CD4-positive, alpha-beta T cell treated with Interleukin-1 beta for 1 hour (primary cell): ENCODE measurements at regions not wholly inside any gene's neighbourhood (a gene's known extent, or its start where the extent isn't known, plus 50 kb on each side); places are given as distances from the start of the nearest gene placed in this dataset.
"Not testable (repeated sequence)": the region's sequence is repeated elsewhere in the genome, so short reads cannot be mapped to it uniquely, and the experiment has no call there.

Source experiments
- DNase-seq, 2 donors: peaks; one replicate each; pipeline ENCODE4 v3.0.0-alpha.2; 2020 to 2022

DNA sequence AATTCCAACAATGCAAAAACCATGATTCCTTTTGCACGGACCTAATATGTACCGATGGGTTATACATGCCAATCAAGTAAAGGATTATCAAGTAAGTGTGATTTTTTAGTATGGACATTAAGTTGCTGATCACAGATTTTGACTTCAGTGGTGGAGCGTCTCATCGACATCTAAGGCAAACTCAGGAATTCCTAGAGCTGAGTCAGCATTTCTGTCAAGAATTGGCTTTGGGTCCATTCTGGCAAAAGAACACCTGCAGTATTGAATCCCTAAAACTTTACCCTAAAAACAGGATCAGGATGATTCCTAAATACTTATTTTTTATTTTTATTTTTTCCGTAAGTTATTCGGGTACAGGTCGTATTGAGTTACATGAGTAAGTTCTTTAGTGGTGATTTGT lies 83.6 kb downstream of the HPGD start:
- no peak for DNase-seq

DNA sequence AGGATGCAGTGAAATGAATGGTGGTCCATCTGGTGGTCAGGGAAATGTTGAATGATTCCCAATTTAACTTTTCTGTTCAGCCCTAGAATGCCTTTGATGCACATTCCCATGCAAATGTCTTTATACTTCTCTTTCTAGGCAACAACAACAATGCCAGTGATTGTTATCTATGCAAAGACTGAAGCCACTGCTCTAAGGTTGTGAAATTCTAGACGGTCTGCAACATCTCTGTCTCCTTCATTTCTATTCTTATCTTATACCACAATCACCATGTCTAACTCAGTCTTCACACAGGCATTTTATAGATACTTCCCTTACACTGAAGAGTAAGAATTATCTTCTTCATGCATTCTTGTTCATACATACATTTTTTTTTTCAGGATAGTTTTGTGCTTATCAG lies 84.5 kb downstream of the HPGD start:
- DNase-seq: no peak

DNA sequence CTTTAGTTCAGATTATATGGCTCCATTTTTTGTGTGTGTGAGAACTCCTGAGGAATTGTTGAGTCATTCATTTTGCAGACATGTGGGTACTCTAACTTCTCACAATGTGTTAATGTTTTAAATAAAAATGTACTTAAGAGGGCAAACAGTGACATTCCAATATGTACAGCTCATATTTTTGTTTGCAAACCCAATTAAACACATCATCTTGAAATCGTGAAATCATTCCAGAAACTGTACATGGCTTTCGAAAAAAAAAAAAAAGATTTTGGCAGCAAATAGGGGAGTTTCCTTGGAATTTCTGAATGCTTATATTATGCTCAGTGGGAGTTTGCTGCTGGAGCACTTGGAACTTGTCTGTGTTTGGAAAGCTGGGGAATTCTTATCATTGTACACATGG lies 85.0 kb downstream of the HPGD start:
- DNase-seq: no peak

DNA sequence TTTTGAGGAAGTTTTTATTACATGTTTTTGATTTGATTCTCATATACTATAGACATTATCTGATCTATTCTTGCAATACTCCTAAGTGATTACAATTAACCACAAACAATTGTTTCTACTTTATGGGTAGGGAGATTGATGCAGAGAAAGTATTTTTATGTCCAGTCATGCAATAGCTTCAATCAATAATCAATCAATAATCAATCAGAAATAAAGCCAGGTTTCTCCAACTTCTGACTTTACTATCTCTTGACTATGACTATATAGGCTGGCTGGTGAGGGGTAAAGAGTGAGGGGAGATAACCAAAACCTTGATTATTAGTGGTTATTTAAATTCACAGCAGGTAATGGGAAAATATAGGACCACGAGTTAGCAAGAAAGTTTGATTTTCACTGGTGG lies 85.9 kb downstream of the HPGD start:
- DNase-seq: no peak

DNA sequence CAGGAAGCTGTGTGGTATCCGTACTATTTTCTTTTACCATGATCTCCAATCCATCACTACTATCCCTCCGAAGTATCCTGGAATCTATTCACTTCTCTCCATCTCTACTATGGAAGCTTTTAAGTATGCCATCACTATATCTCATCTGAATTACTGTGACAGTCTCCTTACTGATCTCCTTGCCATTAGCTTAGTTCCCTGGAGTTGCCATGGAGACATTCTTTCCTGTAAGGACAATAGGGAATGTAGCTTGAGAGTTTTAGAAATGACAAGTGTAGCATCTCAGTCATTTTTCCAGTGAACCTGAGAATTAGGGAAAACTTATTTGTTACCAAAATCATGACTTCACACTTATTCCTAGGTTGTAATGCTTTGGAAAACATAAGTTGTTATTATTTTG lies 86.3 kb downstream of the HPGD start:
- no peak for DNase-seq

DNA sequence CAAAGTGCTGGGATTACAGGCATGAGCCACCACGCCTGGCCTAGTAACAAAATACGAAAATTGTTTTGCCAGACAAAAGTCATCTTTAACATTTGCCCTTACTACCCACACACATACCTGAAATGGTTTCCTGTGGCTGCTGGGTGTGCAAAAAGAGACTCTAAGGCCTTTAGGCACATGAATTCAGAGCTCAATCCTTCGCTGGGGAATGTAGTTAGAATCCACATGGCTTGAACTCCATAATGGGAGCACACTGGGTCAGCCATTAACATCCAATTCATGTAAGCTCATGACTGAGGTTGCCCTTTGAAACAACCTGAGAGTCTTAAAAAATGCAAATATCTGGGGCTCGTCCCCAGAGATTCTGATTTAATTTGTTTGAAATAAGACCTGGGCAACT lies 87.8 kb downstream of the HPGD start:
- no peak for DNase-seq

DNA sequence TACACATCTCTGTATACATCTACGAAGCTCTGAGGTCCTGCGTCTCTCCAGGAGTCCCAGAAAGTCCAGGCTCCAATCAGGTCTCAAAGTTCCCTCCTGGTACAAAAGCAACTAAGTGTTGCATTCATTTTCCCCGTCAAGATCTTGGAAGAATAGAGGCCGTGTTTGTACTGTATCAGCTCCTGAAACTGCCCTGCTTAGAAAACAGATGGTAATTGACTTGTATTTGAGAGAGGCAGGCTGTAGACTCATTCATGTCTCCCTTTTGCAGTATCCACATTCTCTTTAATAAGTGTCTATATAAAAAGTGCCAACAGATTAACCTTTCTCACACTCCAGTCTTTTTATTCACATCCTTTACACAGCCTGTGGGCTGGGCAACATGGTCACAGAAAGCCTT lies 91.7 kb downstream of the HPGD start:
- DNase-seq: no peak

DNA sequence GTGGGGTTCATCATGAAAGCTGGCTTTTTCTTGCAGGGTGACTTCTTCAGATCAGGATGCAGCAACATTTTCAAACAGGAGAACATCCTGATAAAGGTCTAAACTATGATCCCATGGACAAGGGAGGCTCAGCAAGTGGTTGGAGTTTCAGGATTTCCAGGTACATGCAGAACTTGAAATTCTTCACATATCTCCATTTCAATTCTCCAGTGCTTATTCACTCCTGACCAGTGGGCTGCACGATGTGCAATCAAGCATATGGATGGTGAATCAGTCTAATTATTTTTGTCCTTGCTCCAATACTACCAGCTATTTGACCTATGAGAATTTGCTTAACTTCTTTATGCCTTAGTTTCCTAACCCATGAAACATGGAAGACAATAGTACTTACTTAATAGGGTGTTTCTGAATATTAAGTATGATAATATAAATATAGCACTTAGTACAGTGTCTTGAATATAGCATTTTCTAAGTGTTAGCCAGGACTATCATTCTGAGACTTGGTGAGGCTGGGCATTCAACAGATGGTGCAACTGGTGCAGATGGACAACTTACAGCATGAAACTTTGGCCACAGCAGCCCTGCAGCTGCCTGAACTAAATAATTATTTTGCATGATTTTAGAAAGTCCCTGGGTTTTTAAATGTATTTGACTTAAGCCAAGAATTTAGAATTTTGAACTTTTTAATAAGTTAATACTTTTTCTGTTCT lies 92.4 kb downstream of the HPGD start:
- DNase-seq: no peak

DNA sequence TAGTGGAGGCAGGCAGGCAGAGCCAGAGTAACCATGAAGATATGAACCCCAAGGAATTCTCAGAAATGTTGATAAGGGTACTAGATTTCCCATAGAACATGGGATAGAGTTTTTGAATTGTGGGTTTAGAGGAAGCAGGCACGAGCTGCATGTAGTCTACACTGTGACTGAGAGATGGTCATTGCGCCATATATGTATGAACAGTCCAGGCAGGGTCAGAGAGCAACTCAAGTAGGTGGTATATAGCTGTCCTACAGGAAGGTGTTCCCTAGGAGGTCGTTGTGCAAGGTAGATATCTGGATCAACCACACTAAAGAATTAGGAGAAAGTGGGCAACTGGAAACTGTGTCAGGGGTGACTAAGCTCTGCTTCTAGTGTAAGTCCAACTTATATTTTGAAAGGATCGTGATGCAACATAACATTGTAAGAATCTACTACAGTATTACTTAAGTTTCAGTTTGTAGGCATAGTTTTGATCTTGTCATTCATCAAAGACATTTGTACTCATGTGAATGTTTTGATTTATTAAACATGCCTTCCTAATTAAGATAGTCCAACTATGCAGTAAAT lies 94.6 kb downstream of the HPGD start:
- no peak for DNase-seq

DNA sequence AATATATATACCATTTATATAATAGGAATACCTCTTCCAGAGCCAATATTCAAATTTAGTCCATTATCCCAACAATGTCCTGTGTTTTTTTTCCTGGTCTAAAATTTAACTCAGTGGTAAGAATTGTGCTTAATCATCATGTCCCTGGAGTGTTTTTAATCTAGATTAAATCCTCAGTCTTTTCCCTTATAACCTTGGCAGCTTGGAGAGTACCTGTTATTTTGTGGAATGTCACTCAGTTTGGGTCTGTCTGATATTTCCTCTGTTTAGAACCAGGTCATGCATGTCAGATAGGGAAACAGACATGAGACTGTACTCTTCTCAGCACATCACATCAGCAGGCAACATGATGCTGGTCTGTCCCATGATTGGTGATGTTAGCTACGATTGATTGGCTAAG lies 96.6 kb downstream of the HPGD start:
- no peak for DNase-seq

DNA sequence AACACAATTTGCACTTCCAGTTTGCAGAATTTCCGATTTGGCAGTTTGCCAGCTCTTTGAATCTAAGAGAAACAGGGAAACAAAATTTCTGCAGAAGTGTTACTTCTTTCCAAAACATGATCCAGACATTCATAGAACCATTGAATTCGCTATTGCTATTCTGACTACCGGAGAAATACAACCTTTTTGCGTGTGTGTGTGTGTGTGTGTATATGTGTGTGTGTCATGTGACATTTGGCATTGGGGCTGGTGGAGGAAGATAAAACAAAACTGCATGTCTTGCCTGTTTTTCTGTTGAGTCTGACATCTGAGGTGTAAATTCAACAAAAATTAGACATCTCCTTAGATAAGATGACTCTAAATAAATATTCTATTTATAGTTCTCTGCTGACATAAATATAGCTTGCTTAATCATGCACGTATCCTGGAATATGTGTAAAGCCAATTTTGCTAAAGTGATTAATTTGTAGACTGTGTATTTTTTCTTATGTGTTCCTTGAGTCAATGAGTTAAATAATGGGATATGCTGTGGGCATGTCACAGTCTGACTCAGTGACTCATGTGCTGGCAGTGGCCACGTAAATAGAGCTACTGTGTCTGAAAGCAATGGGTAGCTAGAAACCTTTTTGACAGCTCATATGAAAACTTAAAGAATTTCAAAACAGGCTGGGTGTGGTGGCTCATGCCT lies 98.9 kb downstream of the HPGD start:
- peak in 1 of 2 donors; percentile 9 for DNase-seq

DNA sequence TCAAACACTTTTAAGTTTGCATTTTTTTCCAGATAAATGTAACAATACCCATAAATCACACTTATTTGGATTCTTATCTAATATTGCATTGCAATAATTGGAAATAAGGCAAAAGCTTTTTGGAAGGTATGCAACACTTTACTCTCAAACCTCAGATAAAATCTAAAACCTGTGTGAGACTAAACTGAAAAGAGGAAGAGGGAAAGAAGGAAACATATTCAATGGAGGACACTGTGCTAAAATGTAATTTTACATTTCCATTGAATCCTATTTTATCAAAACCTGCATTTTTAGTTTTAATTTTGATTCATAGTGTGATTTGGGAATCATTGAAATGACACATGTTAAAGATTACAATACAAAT lies 99.4 kb downstream of the HPGD start:
- no peak for DNase-seq

DNA sequence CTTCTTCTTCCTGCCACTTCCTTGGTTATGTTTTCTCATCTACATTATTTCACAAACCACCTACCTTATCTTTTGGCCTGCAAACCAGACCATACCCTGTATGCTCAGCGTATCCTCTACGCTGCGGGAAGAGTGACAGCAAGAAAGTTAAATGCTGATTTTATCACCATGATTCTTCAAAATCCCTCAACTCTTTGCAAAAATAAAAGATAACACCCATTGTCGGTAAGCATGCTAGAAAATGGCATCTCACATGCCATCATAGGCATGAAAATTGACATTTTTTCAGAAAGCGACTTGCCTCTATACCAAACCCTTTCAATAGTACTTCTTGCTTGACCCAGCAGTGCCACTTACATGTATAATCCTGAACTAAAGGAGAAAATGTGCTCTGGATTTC lies 102.0 kb downstream of the HPGD start:
- no peak for DNase-seq

DNA sequence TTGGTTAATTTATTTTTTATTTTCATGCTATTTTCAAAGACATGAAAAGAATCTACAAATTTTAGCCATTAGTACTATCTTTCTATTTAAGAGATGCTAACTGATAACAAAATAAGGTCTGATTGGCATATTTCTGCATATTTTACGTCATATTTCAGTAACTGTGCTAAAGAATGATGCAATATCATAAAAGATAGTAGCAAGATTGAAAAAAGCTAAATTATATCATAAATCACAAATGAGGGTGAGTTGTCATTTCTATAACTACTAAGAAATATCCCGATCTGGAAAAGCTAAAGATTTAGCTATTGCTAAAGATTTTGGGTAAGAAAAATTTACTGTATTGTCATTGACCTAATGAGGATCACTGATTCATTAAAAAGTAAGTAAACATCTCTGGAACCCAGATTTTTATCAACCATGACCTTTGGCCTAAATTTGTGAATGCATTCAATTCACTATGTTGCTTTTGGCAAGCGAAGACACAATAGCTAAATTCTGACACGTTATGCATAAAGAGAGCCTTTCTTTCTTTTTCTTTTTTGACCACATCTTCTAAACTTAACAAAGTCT lies 103.6 kb downstream of the HPGD start:
- DNase-seq: no peak

DNA sequence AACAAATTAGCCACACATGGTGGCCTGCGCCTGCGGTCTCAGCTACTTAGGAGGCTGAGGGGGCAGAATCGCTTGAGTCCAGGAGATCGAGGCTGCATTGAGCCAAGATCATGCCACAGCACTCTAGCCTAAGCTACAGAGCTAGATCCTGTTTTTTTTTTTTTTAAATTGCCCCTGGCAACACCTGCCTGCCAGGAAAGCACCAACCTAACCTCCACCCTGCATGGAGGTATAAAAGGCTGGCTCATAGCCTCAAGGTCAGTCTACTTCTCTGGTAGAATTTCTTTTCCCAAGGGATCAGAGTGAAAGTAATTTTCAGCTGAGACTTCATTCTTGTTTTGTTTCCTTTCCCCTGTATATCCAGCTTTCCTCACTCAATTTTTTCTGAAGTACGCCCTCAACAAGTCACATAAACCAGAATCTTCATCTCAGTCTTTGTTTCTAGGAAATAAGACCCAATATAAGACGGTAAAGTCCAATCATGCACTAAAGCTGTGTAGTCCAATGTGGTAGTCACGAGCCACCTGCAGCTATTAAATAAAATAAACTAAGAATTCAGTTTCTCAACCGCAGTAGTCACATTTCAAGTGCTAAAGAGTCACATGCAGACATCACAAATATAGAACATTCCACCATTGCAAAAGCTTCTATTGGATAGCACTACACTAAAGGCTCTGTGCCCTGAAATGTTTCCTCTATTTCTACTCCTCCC lies 113.3 kb downstream of the HPGD start:
- DNase-seq: no peak

DNA sequence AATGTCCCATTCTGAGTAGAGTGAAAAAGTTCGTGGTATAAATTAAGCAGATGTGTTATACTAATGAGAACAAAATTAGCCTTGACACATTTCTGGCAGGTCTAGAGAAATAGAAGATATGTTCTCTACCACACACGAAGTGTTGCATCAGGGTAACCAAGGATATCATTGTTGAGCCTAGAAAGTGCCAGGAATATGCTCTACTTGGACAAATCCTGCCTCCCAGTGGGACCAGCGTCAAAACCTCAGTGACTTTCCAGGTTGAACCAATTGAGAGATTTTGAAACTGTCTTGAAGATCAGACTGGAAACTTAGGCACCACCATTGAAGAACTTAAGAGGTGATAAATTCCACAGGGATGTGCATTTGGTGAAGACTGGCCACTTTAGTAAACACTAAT lies 115.9 kb downstream of the HPGD start:
- no peak for DNase-seq

DNA sequence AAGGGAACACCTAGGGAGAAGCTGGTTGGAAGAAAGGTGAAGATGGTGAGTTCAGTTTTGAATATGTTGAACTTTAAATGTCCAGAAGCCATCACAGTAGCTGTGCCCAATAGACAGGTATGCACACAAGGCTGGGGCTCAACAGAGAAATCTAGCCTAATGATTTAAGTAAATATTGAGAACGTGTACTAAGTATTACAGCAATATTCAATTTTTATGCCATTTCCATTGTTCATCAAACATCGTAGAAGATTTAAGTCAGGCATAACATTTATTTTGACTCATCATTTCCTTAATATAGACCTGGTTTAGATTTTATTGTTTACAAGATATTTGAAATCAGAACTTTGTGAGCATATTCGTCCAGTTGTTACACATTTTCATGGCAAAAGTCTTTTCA lies 116.4 kb downstream of the HPGD start:
- DNase-seq: no peak

DNA sequence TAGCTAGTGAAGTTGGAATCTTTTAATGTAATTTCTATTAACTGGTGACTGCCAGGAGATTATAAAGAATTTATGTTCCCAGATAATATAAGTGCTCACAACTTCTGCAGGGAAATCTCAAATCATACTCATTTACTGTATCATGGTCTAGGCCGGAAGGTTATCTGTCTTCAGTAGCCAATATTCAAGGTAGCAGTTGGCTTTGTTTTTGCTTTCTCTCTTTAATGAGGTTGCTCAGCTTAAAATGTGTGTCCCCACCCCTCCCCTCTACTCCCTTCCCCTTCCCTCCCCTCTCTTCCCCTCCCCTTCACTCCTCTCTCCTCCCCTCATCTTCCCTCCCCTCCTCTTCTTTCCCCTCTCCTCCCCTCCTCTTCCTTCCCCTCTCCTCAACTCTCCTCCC lies 117.6 kb downstream of the HPGD start:
- DNase-seq: no peak

DNA sequence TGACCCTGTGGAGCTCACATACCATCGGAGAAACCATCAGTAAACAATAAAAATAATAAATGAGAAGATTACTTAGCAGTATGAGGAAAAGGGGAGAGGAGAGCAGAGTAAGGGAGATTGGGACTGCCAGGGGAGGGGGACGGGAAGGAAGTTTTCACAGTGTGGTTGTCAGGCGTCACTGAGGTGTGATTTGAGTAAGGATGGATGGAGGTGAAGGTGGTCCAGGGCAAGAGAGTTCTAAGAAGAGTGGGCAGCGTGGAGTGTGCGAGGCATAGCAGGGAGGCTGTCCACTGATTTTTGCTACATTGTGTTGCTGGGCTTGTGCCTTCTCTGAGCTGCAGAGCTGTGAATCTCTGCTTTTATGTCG lies 119.1 kb downstream of the HPGD start:
- no peak for DNase-seq

DNA sequence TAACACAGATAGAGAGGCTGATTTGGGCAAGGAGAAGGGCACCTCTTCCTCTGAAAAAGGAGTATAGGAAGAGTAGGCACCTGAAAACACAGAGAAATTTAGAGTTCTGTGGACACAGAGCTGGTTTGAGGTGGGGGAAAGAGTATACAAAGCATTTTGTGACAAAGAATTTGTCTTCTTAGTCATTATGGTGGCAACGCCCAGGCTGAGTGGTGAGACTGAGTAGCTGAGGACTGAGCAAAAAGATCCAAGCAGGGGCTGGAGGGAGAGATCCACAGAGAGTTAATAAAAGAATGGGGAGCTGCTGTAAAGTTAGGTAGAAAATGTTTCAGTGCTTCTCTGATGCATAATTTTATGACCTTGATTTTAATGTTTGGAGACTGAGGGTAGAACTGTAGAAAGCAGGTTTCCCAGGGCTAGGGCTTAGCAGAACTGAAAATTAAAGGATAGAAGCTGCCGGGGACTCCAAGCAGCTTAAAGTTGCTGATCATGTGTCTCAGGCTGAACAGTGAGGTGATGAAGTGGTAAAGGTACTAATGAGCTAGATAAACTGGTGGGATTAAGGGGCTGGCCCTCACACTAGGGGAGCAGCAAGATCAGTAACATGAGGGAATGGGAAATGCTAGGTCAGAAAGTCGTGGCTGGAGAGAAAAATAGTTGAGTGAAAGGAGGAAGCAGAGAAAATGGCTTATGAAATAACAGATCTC lies 118.9 kb downstream of the CEP44 start:
- DNase-seq: no peak

DNA sequence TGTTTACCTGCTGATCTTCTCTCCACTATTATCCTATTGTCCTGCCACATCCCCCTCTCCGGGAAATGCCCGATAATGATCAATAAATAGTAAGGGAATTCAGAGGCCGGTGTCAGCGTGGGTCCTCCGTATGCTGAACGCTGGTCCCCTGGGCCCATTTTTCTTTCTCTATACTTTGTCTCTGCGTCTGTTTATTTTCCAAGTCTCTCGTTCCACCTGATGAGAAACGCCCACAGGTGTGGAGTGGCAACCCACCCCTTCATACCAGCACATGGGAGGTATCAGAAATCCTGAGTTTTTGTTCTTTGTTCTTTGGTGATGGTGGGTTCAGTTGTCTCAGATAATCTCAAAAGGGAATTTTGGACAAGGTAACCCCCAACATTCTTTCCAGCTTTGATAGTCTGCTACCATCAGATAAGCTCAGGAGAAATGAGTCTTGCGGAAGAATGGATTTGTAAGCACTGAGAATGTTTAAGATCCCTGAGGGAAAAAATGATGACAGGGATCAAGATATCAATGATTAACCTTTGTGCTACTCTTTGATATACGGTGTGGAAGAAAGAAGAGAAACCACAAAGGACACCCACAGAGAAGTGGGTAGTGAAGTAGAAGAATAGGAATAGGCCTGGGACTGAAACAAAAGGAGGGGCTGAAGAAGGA lies 117.9 kb downstream of the CEP44 start:
- DNase-seq: no peak

DNA sequence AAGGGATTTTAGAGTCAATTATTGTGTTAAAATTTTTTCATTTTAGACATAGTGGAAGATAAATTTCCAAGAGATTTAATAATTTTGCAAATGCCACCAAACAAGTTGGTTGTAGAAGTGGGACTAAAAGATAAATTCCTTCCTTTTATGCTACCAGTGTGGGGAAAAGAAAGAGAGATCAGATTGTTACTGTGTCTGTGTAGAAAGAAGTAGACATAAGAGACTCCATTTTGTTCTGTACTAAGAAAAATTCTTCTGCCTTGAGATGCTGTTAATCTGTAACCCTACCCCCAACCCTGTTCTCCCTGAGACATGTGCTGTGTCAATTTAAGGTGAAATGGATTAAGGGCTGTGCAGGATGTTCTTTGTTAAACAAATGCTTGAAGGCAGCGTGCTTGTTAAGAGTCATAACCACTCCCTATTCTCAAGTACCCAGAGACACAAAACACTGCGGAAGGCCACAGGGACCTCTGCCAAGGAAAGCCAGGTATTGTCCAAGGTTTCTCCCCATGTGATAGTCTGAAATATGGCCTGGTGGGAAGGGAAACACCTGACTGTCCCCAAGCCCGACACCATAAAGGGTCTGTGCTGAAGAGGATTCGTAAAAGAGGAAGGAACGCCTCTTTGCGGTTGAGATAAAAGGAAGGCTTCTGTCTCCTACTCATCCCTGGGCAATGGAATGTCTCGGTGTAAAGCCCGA lies 117.0 kb downstream of the CEP44 start:
- DNase-seq: not testable (repeated sequence)
